H1 (cell line): ENCODE measurements at regions not wholly inside any gene's neighbourhood (a gene's known extent, or its start where the extent isn't known, plus 50 kb on each side); places are given as distances from the start of the nearest gene placed in this dataset.

ENCODE experiments used
- CTCF ChIA-PET: fragments of 300-600 bp; sonication (Branson Sonifier 250); formaldehyde crosslinking; loops from one replicate; lab custom pipeline; 2021; ENCODE audit not compliant: partially characterized antibody; lab: Charles Lee
- POLR2A ChIA-PET: fragments of 300-600 bp; sonication (Branson Sonifier 250); formaldehyde crosslinking; loops from one replicate; lab custom pipeline; 2021; ENCODE audit warnings: inconsistent platforms; ENCODE audit not compliant: partially characterized antibody; lab: Charles Lee
- DNase-seq, 2 experiments: peaks; one replicate each; pipeline versions ENCODE4 v3.0.0 to v3.0.0-alpha.2; 2010 to 2022; ENCODE audit warnings: low spot score in 2 of 2, low read depth in 1 of 2, mixed read lengths in 1 of 2
- FAIRE-seq: peaks from 2 replicates; lab custom pipeline; 2011; peaks lifted over from hg19 to GRCh38; lab: Jason Lieb, UNC
- H2AFZ ChIP-seq: 2 replicates; pipeline ENCODE4 v1.8.1; 2012; ENCODE audit warnings: low read length, inconsistent platforms
- H2AK5ac ChIP-seq: 2 replicates; pipeline ENCODE4 v1.6.1; 2013; ENCODE audit warnings: low read depth, low read length
- H2BK120ac ChIP-seq: replicated peaks from 2 replicates; pipeline ENCODE3; 2013; ENCODE audit warnings: low read depth, low read length, inconsistent platforms
- H2BK12ac ChIP-seq: 2 replicates; pipeline ENCODE4 v1.6.1; 2013; ENCODE audit warnings: low read depth, low read length
- H2BK15ac ChIP-seq: 2 replicates; pipeline ENCODE4 v1.6.1; 2013; ENCODE audit warnings: low read length
- H2BK20ac ChIP-seq: 2 replicates; pipeline ENCODE4 v1.6.1; 2013; ENCODE audit warnings: low read length
- H2BK5ac ChIP-seq: 2 replicates; pipeline ENCODE4 v1.6.1; 2013; ENCODE audit warnings: low read depth, low read length
- H3K14ac ChIP-seq: 2 replicates; pipeline ENCODE4 v1.6.1; 2013; ENCODE audit warnings: inconsistent platforms; ENCODE audit not compliant: insufficient read length
- H3K18ac ChIP-seq: 2 replicates; pipeline ENCODE4 v1.6.1; 2013; ENCODE audit warnings: low read length; ENCODE audit errors: extremely low read depth
- H3K23ac ChIP-seq: 2 replicates; pipeline ENCODE4 v1.6.1; 2013; ENCODE audit warnings: inconsistent platforms; ENCODE audit not compliant: insufficient read length
- H3K23me2 ChIP-seq: 2 replicates; pipeline ENCODE4 v1.6.1; 2013; ENCODE audit warnings: low read depth, low read length
- H3K27ac ChIP-seq: 2 replicates; pipeline ENCODE4 v1.6.1; 2011; ENCODE audit warnings: low read depth, low read length, inconsistent platforms
- H3K27me3 ChIP-seq, 4 experiments: replicated peaks in 1 of 4; 1 replicate in 1 of 4; 2 replicates in 3 of 4; pipeline versions ENCODE4 v1.6.1 to v1.8.1; 2011 to 2013; ENCODE audit warnings: low read length in 3 of 4, mild to moderate bottlenecking in 3 of 4, inconsistent platforms in 2 of 4, mixed read lengths in 2 of 4, moderate library complexity in 1 of 4; ENCODE audit not compliant: control insufficient read depth in 3 of 4, insufficient read depth in 3 of 4; ENCODE audit errors: extremely low read depth in 1 of 4
- H3K36me3 ChIP-seq, 4 experiments: 2 replicates each; pipeline versions ENCODE4 v1.6.1 to v1.8.1; 2011 to 2013; ENCODE audit warnings: mild to moderate bottlenecking in 4 of 4, low read length in 3 of 4, moderate library complexity in 2 of 4, control low read depth in 1 of 4, inconsistent platforms in 1 of 4; ENCODE audit not compliant: insufficient read depth in 4 of 4, control insufficient read depth in 2 of 4
- H3K4ac ChIP-seq: replicated peaks from 2 replicates; pipeline ENCODE3; 2013; ENCODE audit warnings: low read length, low read depth, mixed read lengths, inconsistent platforms; ENCODE audit not compliant: insufficient read length
- H3K4me1 ChIP-seq, 4 experiments: replicated peaks in 1 of 4; 1 replicate in 1 of 4; 2 replicates in 3 of 4; pipeline versions ENCODE4 v1.6.1 to v1.8.1; 2011 to 2013; ENCODE audit warnings: low read length in 3 of 4, inconsistent platforms in 2 of 4, mixed read lengths in 1 of 4; ENCODE audit not compliant: insufficient read depth in 4 of 4, control insufficient read depth in 3 of 4
- H3K4me2 ChIP-seq, 2 experiments: 2 replicates each; pipeline versions ENCODE4 v1.6.1 to v1.8.1; 2011 to 2013; ENCODE audit warnings: low read depth in 2 of 2, low read length in 2 of 2, control low read depth in 1 of 2, inconsistent platforms in 1 of 2, mild to moderate bottlenecking in 1 of 2; ENCODE audit not compliant: insufficient read depth in 1 of 2
- H3K4me3 ChIP-seq, 4 experiments: fragments of 200-600, 300-600 bp in 1 of 4; sonication (generic), shearing (Covaris generic), sonication (Bioruptor Twin) in 1 of 4; 2 replicates each; pipeline versions ENCODE4 v1.5.1 to v1.8.1; 2011 to 2016; ENCODE audit warnings: low read length in 4 of 4, low read depth in 3 of 4, control low read depth in 2 of 4, inconsistent platforms in 2 of 4, mild to moderate bottlenecking in 2 of 4, mixed read lengths in 1 of 4, moderate library complexity in 1 of 4; ENCODE audit not compliant: insufficient read depth in 2 of 4; ENCODE audit errors: extremely low read depth in 1 of 4
- H3K56ac ChIP-seq: replicated peaks from 2 replicates; pipeline ENCODE3; 2013; ENCODE audit warnings: low read depth, mild to moderate bottlenecking, mixed read lengths, low read length, inconsistent platforms; ENCODE audit not compliant: insufficient read length
- H3K79me1 ChIP-seq: 2 replicates; pipeline ENCODE4 v1.6.1; 2013; ENCODE audit warnings: low read depth, low read length, control low read depth
- H3K79me2 ChIP-seq, 2 experiments: 2 replicates each; pipeline versions ENCODE4 v1.6.1 to v1.8.1; 2012 to 2013; ENCODE audit warnings: low read length in 2 of 2, mild to moderate bottlenecking in 2 of 2, inconsistent platforms in 1 of 2; ENCODE audit not compliant: insufficient read depth in 2 of 2, control insufficient read depth in 1 of 2
- H3K9ac ChIP-seq, 4 experiments: replicated peaks in 1 of 4; 1 replicate in 1 of 4; 2 replicates in 3 of 4; pipeline versions ENCODE4 v1.6.1 to v1.8.1; 2011 to 2013; ENCODE audit warnings: low read depth in 3 of 4, low read length in 3 of 4, control low read depth in 2 of 4, mild to moderate bottlenecking in 2 of 4, moderate library complexity in 2 of 4, inconsistent platforms in 1 of 4; ENCODE audit errors: extremely low read depth in 1 of 4
- H3K9me3 ChIP-seq, 2 experiments: 2 replicates each; pipeline versions ENCODE4 v1.6.1 to v1.8.1; 2012 to 2013; ENCODE audit warnings: mild to moderate bottlenecking in 2 of 2, moderate library complexity in 2 of 2, control low read depth in 1 of 2, inconsistent platforms in 1 of 2, low read depth in 1 of 2, low read length in 1 of 2, mixed read lengths in 1 of 2; ENCODE audit not compliant: insufficient read depth in 2 of 2
- H4K20me1 ChIP-seq, 2 experiments: replicated peaks in 1 of 2; 2 replicates each; pipeline versions ENCODE3 to v1.8.1; 2011 to 2013; ENCODE audit warnings: inconsistent platforms in 2 of 2, low read length in 2 of 2, mild to moderate bottlenecking in 1 of 2; ENCODE audit not compliant: insufficient read depth in 2 of 2, control insufficient read depth in 1 of 2
- H4K5ac ChIP-seq: 2 replicates; pipeline ENCODE4 v1.6.1; 2013; ENCODE audit warnings: low read length, low read depth, mixed read lengths, inconsistent platforms; ENCODE audit not compliant: insufficient read length
- H4K8ac ChIP-seq: 2 replicates; pipeline ENCODE4 v1.8.0; 2013; ENCODE audit warnings: mild to moderate bottlenecking, moderate library complexity, low read length, inconsistent platforms; ENCODE audit not compliant: insufficient read depth; ENCODE audit errors: extremely low read depth
- H4K91ac ChIP-seq: replicated peaks from 2 replicates; pipeline ENCODE3; 2013; ENCODE audit warnings: low read length, mixed read lengths, inconsistent platforms; ENCODE audit not compliant: insufficient read length
- CEBPB ChIP-seq: IDR thresholded peaks from 2 replicates; pipeline ENCODE4 v1.6.1; 2012; ENCODE audit warnings: low read depth, low read length
- CHD2 ChIP-seq: IDR thresholded peaks from 2 replicates; pipeline ENCODE4 v1.6.1; 2012; ENCODE audit warnings: low read length, improper control_type of control experiment
- CTCF ChIP-seq, 3 experiments: IDR thresholded peaks; 1 replicate in 2 of 3; 2 replicates in 1 of 3; pipeline versions ENCODE4 v1.5.1 to v1.6.1; 2011; ENCODE audit warnings: low read length in 3 of 3, mild to moderate bottlenecking in 3 of 3, inconsistent platforms in 2 of 3, low read depth in 1 of 3, moderate library complexity in 1 of 3; ENCODE audit not compliant: insufficient read depth in 1 of 3; ENCODE audit errors: control extremely low read depth in 1 of 3
- EP300 ChIP-seq, 2 experiments: IDR thresholded peaks; 1 replicate in 1 of 2; 2 replicates in 1 of 2; pipeline ENCODE4 v1.6.1; 2011 to 2012; ENCODE audit warnings: low read depth in 2 of 2, low read length in 2 of 2, mild to moderate bottlenecking in 2 of 2, borderline replicate concordance in 1 of 2, inconsistent platforms in 1 of 2, moderate library complexity in 1 of 2
- GABPA ChIP-seq: IDR thresholded peaks from 2 replicates; pipeline ENCODE4 v1.6.1; 2011; ENCODE audit warnings: mild to moderate bottlenecking, low read length, moderate library complexity, borderline replicate concordance; ENCODE audit not compliant: insufficient read depth
- JUN ChIP-seq: IDR thresholded peaks from 2 replicates; pipeline ENCODE4 v1.6.1; 2011; ENCODE audit warnings: low read depth, mild to moderate bottlenecking, improper control_type of control experiment, low read length
- POLR2AphosphoS5 ChIP-seq: IDR thresholded peaks from 2 replicates; pipeline ENCODE4 v1.6.1; 2011; ENCODE audit warnings: low read depth, low read length
- RBBP5 ChIP-seq: IDR thresholded peaks from 2 replicates; pipeline ENCODE4 v1.7.1; 2012; ENCODE audit warnings: low read depth, mild to moderate bottlenecking, inconsistent platforms, low read length, moderate library complexity, borderline replicate concordance
- RNF2 ChIP-seq: fragments of 200-900, 300-1000 bp; sonication (generic); IDR thresholded peaks from 2 replicates; pipeline ENCODE4 v1.7.1; 2016; ENCODE audit warnings: borderline replicate concordance, low read depth, mild to moderate bottlenecking, antibody characterized with exemption, low read length; ENCODE audit not compliant: poor library complexity, severe bottlenecking; ENCODE audit errors: missing control alignments
- SP4 ChIP-seq: IDR thresholded peaks from 2 replicates; pipeline ENCODE4 v1.6.1; 2012; ENCODE audit warnings: low read length, inconsistent platforms
- TAF7 ChIP-seq: optimal IDR thresholded peaks from 2 replicates; pipeline ENCODE3; 2011; ENCODE audit warnings: low read depth, mild to moderate bottlenecking, inconsistent platforms, low read length, moderate library complexity, borderline replicate concordance
- YY1 ChIP-seq: IDR thresholded peaks from 2 replicates; pipeline ENCODE4 v1.6.1; 2011; ENCODE audit warnings: low read depth, mild to moderate bottlenecking, low read length
- WGBS, 2 experiments: shearing (Covaris generic) in 1 of 2; methylation state at CpG; one replicate each; pipeline versions ENCODE4 v1.1.6 to v1.1.7; 2013 to 2015; ENCODE audit warnings: low lambda C conversion rate in 2 of 2, mixed read lengths in 2 of 2, inconsistent platforms in 1 of 2, low coverage in 1 of 2, missing lambda C conversion rate in 1 of 2; ENCODE audit not compliant: insufficient replicate concordance in 2 of 2, insufficient coverage in 1 of 2, insufficient read length in 1 of 2; ENCODE audit errors: extremely low coverage in 1 of 2, missing lambda C conversion rate in 1 of 2; 5-methylcytosine and 5-hydroxymethylcytosine counted together

GRCh38 chr5:138659561-138659960, 84.4 kb upstream of the HSPA9 start:
- H3K9me3 ChIP-seq, result no peaks in the 10 kb centered on the region
- WGBS, 2 experiments, result 82% methylated on average over 3 of the region's 3 CpGs; no CpG with 5 or more reads in 1 of the 2 experiments
- H4K8ac ChIP-seq, result no peak overlapping the region
- no peak overlapping the region for H2BK5ac ChIP-seq
- no peaks in the 10 kb centered on the region for H3K79me2 ChIP-seq
- ChIA-PET CTCF (interaction anchor here (19.6 kb wide), 1 partner anchor 21 kb away, joined by 192 read pairs; no protein-coding TSS in a partner anchor), POLR2A (no interaction called here)
- H3K79me1 ChIP-seq, result no peaks in the 10 kb centered on the region
- H2AFZ ChIP-seq, result no peak overlapping the region
- no peak overlapping the region for H4K5ac ChIP-seq
- no peak overlapping the region for H2BK15ac ChIP-seq
- H4K20me1 ChIP-seq, result no peaks in the 10 kb centered on the region
- no peak overlapping the region for H3K9ac ChIP-seq
- H2BK120ac ChIP-seq, result no peak overlapping the region
- H3K14ac ChIP-seq, result no peak overlapping the region
- H3K4me2 ChIP-seq, result no peak overlapping the region
- H3K23me2 ChIP-seq, result no peaks in the 10 kb centered on the region; the same call in 1 of the 2 replicates
- FAIRE-seq (no peak), DNase-seq (no peak)
- no peak overlapping the region; the same call in 1 of the 2 replicates for H3K18ac ChIP-seq
- H2BK12ac ChIP-seq, result no peak overlapping the region
- H3K56ac ChIP-seq, result no peak overlapping the region
- H3K27ac ChIP-seq, result no peak overlapping the region
- no peak overlapping the region for H2AK5ac ChIP-seq
- H4K91ac ChIP-seq, result no peak overlapping the region
- H3K4ac ChIP-seq, result no peak overlapping the region
- H3K4me1 ChIP-seq, result peaks cover 0 to 5% (median 2%) of the 10 kb centered on the region in 4 experiments; a peak in 3 of 7 replicates
- H3K4me3 ChIP-seq, result no peak overlapping the region
- H3K36me3 ChIP-seq, result no peaks in the 10 kb centered on the region
- no peak overlapping the region for H2BK20ac ChIP-seq
- no peaks in the 10 kb centered on the region for H3K27me3 ChIP-seq
- H3K23ac ChIP-seq, result no peak overlapping the region
- TF ChIP-seq GABPA (no peak), CTCF (IDR thresholded peaks at IDR 0.05; ENCODE audit: control extremely low read depth in 1 of 3, insufficient read depth in 1 of 3, low read depth in 1 of 3, low read length in 3 of 3) (no peak), POLR2AphosphoS5 (no peak), TAF7 (no peak), YY1 (no peak), CEBPB (no peak), CHD2 (no peak), RNF2 (no peak), SP4 (no peak), RBBP5 (no peak), EP300 (IDR thresholded peaks at IDR 0.05; ENCODE audit: borderline replicate concordance in 1 of 2, low read depth in 2 of 2, low read length in 2 of 2) (no peak), JUN (no peak)
